HuH-7.5 (cell line): ENCODE measurements at regions not wholly inside any gene's neighbourhood (a gene's known extent, or its start where the extent isn't known, plus 50 kb on each side); places are given as distances from the start of the nearest gene placed in this dataset.

ENCODE experiments used
- DNase-seq: peaks from one replicate; pipeline ENCODE4 v3.0.0; 2011; ENCODE audit warnings: low spot score

GRCh38 chr7:35581605-35582210, 113.2 kb downstream of the HERPUD2 start:
- no peak for DNase-seq

- DNase-seq, result no peak
Observed at GRCh38 chr7:35576031-35576573, 118.8 kb downstream of the HERPUD2 start.

- DNase-seq, result no peak
Observed at GRCh38 chr7:35571611-35572240, 123.2 kb downstream of the HERPUD2 start.

GRCh38 chr7:35570937-35571336, 124.0 kb downstream of the HERPUD2 start:
- no peak for DNase-seq

DNA sequence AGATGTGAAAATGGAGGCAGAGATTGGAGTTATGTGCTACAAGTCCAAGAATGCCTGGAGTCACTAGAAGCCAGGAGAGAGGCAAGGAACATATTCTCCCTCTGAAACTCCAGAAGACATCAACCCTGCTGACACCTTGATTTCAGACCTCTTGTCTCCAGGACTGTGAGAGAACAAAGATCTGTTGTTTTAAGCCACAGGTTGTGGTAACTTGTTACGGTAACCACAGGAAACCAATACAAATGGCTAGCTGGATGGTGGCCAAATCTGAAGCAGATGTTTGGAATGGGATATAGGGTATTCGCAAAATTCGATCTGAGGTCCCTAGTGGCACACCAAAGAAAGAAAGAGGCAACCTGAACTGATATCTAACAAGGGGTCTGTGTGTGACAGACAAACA, 129.0 kb downstream of the HERPUD2 start:
- DNase-seq, result no peak

GRCh38 chr7:35558841-35559240, 136.1 kb downstream of the HERPUD2 start:
- DNase-seq, result no peak

GRCh38 chr7:35556515-35557471, 138.1 kb downstream of the HERPUD2 start:
- DNase-seq, result no peak

DNA sequence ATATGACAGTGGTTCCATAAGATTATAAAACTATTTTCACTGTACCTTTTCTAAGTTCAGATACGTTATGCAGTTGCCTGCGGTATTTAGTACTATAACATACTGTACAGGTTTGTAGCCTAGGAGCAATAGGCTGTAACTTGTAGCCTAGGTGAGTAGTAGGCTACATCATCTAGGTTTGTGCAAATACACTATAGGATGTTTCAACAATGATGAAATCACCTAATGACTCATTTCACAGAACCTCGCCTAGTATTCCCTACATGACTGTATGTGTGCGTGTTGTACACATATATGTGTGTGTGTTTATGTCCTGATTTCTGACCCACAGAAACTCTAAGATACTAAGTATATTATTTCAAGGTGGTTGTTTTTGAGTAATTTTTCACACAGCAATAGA, 139.0 kb downstream of the HERPUD2 start:
- DNase-seq, result no peak

DNA sequence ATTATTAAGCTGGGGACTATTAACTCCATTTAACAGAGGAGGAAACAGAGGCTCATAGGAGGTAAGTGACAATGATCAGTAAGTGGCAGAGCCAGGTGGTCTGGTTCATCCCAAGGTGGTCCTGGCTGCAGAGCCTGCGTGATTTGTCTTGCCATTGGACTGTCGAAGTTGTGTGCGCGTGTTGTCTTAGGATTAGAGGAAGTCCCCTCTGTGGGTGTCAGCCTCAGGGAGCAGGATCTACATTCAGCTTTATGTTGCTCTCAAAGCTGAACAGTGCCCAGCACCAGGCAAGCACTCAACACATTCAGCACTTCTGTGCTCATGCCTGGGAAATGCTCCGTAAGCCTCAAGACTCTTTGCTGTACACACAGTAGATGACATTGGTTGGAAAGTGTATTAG, 139.5 kb downstream of the HERPUD2 start:
- no peak for DNase-seq

GRCh38 chr7:35553519-35553918, 141.4 kb downstream of the HERPUD2 start:
- DNase-seq, result no peak

- DNase-seq, result no peak
Observed at GRCh38 chr7:35552691-35553090, 142.2 kb downstream of the HERPUD2 start.

DNA sequence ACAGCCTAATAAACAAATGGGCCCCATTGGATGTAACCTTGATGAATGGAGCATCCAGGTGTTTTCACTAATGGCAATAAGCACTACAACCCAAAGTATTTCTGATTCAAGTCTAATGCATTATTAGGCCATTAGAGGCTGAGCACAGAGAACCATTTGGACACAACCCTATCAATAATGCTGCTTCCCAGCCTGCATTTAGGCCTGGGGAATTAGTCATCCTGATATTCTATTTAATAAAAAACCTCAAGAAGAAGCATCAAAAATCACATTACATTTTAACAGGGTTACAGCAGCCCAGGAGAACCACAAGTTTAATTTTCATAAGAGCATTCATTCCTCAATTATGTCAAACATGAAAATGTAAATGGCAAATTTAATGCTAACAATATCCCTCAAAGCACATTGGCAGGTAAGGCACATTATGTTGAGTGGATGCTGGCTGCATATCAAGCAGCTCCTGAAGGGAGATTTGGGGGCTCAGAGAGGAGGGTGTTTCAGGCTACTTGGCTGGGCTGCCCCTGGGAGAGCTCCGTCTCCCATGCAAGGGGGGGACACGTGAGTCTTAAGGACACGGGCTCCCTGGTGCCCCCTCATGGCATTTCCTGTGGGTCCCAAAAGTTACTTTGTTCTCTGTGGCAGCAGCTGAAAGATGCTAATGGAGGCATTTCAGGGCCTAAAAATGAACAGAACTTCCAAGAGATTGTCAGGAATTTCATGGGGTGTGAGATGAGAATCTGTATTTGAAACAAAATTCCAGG, 143.4 kb downstream of the HERPUD2 start:
- DNase-seq, result no peak

DNA sequence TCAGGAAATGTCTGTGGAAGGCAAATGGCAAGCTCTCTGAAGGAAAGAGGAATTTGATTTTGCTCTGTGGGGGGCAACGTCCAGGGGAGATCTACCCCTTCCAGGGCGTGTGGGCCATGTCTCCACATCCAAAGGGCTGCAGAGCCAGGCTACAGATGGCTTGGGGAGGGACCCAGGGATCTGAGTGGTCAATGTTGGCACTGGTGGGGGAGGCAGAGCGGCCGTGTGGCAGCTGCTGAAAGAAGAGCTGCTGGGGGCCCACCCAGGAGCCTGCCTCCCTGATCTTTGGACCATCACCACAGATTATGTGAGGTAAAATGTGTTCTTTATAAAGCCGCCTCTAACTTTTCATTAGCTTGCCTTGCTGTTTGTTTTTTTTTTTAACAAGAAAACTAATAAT, 144.1 kb downstream of the HERPUD2 start:
- DNase-seq, result no peak

- DNase-seq, result no peak
Observed at GRCh38 chr7:35549781-35550180, 145.2 kb downstream of the HERPUD2 start.

GRCh38 chr7:35548291-35548690, 146.6 kb downstream of the HERPUD2 start:
- no peak for DNase-seq

- no peak for DNase-seq
Observed at GRCh38 chr7:35546691-35547429, 148.1 kb downstream of the HERPUD2 start.

DNA sequence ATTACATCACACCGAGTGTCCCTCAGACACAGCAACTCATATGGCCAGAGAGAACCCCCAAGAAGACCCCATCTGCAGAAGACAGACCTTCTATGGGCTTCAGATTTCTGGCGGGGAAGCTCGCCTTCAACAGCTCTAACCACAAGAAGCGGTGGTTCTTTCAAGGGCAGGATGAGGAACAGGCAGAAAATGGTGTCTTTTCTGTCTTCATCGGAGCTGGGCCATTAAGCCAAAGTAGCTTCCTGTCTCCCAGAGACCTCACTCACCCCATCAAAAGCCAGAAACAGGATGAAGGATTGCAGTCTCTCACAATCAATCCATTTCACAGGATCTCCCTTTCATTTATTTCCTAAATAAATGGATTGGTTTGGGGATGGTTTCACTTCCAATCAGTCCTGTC, 149.1 kb downstream of the HERPUD2 start:
- DNase-seq, result no peak

DNA sequence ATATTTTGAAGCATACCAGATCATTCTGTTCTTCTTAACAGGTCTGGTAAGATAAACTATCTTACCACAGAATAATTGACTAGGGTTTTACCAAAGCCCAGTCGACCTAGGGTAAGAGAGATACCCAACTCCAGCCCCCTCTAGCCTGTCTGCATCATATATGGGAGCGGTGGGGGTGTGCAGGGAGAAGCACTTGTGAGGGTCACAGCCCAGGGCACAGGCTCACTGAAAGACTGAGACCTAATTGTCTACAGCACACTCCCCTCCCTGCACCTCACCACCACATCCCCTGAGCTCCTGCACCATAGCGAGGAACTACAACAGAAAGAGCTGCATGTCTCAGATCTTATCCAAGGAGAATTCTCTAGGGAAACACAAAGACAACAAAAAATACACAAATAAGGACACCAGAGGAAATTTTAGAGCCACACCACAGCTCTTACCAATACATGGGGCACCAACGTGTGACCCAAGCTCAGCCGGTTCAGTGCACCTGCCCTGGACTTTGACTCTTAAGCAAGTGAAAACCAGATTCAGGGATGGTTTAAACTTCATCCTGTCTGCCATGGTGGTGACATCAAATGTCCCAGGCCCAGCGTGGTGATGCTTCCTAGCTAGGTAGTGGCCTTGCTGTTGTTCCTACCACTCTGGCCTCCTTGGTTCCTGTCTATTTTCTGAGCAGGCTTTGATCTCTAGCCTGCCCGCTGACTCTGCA, 150.8 kb downstream of the HERPUD2 start:
- DNase-seq, result no peak

DNA sequence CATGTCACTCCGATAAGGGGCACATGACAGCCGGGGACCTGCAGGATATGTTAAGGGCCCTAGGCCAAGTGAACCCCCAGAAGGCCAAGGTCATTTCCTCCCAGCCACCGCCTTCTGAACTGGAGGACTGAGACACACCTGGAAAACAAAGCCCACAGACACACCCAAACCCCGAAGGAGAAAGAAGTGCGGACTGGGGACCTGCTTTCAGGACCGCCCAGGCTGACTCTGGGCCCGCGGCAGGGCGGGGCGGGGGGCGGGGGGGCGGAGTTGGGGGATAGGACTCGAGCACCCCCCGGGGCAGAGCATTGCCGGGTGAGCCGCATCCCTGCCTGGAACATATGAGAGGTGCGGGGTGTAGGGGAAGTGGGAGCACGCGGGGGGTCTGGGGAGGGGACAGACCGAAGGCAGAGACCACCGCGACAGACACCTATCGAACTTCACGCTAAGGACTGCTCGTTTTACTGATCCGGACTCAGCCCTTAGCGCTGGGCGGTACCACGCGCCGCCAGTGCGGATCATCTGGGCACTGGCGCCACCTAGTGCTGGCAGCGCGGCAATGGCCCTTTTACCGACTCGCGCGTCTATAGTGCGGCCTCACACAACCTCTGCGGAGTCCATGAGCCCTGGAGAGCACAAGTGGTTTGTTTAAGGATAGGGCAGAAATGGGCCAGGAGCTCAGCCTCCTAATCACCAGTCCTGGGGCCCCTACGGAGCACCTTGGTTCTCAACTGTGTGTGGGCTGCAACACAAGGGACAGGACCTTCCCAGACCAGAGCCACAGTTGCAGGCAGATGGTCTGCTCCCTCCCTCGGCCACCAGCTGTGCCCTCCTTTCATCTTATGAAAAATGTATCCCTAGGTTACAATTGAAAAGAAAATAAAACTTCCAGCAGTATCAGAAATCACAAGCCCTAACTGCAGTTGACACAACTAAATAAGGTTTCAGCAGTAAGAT, 157.6 kb downstream of the HERPUD2 start:
- peak; percentile 79 for DNase-seq
